Effector memory CD8-positive, alpha-beta T cell (primary cell): ENCODE measurements at regions not wholly inside any gene's neighbourhood (a gene's known extent, or its start where the extent isn't known, plus 50 kb on each side); places are given as distances from the start of the nearest gene placed in this dataset.
"Not testable (repeated sequence)": the region's sequence is repeated elsewhere in the genome, so short reads cannot be mapped to it uniquely, and the experiment has no call there.

Source experiments
- ATAC-seq: fragments of 150-1000 bp; cut with Tn5 transposase; replicated peaks from 2 replicates; pipeline ENCODE4 v1.10.0; 2021; ENCODE audit warnings: mild to moderate bottlenecking, moderate library complexity
- DNase-seq, 3 experiments: peaks; one replicate each; pipeline ENCODE4 v3.0.0; 2021
- H3K27ac Mint-ChIP-seq, 2 donors: one replicate each; pipeline ENCODE4 v1.8.0; 2022; ENCODE audit warnings: mild to moderate bottlenecking in 2 of 2, mixed read lengths in 2 of 2, moderate library complexity in 2 of 2
- H3K27me3 Mint-ChIP-seq, 2 donors: one replicate each; pipeline ENCODE4 v1.8.0; 2022; ENCODE audit warnings: mixed read lengths in 2 of 2
- H3K36me3 Mint-ChIP-seq: one replicate; pipeline ENCODE4 v1.8.0; 2022; ENCODE audit warnings: mild to moderate bottlenecking, moderate library complexity, mixed read lengths; ENCODE audit not compliant: insufficient read depth
- H3K4me1 Mint-ChIP-seq, 2 donors: one replicate each; pipeline ENCODE4 v1.8.0; 2022; ENCODE audit warnings: low read depth in 2 of 2, mixed read lengths in 2 of 2
- H3K4me3 Mint-ChIP-seq, 2 donors: one replicate each; pipeline ENCODE4 v1.8.0; 2022; ENCODE audit warnings: mild to moderate bottlenecking in 2 of 2, mixed read lengths in 2 of 2, moderate library complexity in 2 of 2
- H3K9me3 Mint-ChIP-seq, 2 donors: one replicate each; pipeline ENCODE4 v1.8.0; 2022; ENCODE audit warnings: mixed read lengths in 2 of 2

DNA sequence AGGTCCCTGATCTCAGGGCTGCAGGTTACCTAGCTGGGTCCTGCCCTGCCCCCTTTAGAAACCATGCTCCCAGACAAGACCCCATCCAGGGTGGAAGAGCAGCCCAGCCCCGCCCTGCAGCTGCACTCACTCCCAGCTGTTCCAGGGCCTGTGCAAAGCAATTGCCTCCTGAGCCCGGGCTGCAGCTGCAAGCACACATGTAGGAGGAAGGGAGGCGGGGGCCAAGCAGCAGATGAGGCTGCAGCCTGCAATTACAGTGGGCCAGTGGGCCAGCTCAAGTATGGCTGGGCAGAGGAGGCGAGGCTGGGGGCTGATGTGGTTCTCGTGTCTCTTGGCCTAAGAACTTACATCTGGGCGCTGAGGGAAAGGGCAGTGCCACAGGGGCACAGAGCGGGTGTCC, 65.4 kb upstream of the TUBA3E start:
- Mint-ChIP-seq H3K4me1 (no peaks in the 10 kb centered on the region), H3K36me3 (peaks cover 4% of the 10 kb centered on the region), H3K9me3 (no peaks in the 10 kb centered on the region), H3K27me3 (peaks cover 54 to 81% of the 10 kb centered on the region in 2 donors), H3K4me3 (no peak overlapping the region), H3K27ac (no peak overlapping the region)
- ATAC-seq (no peak), DNase-seq (no peak)

DNA sequence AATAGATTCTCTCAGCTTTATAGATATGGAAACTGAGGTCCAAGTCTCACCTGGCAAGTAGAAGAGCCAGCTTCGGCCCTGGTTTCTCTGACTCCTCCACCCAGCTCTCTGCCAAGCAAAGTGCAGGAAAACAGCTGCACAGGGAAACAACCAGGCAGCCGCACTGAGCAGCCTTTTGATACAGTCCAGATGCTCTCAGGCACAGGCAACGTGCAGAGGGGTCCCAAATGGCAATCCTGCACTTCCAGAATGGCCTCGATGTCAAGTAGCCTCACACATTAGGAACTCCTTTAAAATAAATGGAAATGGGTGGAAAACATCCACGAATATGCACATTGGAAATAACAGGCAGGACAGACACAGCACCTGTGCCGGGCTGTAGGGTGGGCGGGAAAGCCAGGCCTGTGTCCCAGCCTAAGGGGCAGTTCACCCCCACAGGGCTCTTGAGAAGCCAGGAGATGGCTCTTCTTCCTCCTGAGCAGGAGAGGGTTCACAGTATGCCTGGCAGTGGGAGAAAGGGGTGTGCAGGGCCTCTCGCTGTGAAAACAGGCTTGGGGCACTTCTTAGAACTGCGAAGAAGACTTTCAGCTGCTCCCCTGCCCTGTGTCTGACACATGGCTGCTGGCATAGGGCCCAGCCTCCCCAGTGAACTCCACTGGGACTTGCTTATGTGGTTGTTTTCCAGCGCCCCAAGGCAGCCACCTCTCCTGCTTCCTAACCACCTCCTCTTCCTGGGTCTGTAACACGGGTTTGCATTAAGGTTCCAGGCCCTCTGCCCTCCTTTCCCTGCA, 63.9 kb upstream of the TUBA3E start:
- no peaks in the 10 kb centered on the region for H3K9me3 Mint-ChIP-seq
- no peaks in the 10 kb centered on the region for H3K4me1 Mint-ChIP-seq
- peaks cover 50 to 75% of the 10 kb centered on the region in 2 donors for H3K27me3 Mint-ChIP-seq
- H3K27ac Mint-ChIP-seq: no peak overlapping the region
- no peak for DNase-seq
- no peak overlapping the region for H3K4me3 Mint-ChIP-seq
- ATAC-seq: no peak
- H3K36me3 Mint-ChIP-seq: peaks cover 3% of the 10 kb centered on the region

DNA sequence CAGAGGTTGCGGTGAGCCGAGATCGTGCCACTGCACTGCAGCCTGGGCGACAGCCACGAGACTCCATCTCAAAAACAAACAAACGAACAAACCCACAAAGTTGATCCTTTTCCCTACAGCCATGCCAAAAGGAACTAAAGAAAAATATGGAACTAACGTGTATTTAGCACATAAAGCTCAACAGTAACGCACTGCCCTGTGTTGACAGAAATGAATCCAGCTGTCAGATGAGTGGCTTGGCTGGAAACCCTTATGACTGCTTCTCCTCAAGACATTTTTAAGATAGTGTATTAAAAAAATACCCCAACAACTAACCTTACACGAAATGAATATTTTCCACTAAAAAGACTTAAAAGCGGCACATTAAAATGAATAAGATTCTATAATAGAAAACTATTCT, 62.9 kb upstream of the TUBA3E start:
- no peak overlapping the region for H3K4me3 Mint-ChIP-seq
- ATAC-seq (no peak), DNase-seq (no peak)
- no peaks in the 10 kb centered on the region for H3K9me3 Mint-ChIP-seq
- peaks cover 46 to 69% of the 10 kb centered on the region in 2 donors for H3K27me3 Mint-ChIP-seq
- no peak overlapping the region for H3K27ac Mint-ChIP-seq
- H3K36me3 Mint-ChIP-seq: no peaks in the 10 kb centered on the region
- H3K4me1 Mint-ChIP-seq: no peaks in the 10 kb centered on the region

- ATAC-seq (no peak), DNase-seq (no peak)
- no peak overlapping the region for H3K4me3 Mint-ChIP-seq
- no peak overlapping the region for H3K27ac Mint-ChIP-seq
- H3K36me3 Mint-ChIP-seq: no peaks in the 10 kb centered on the region
- H3K27me3 Mint-ChIP-seq: peaks cover 50 to 65% of the 10 kb centered on the region in 2 donors
- H3K4me1 Mint-ChIP-seq: no peaks in the 10 kb centered on the region
- H3K9me3 Mint-ChIP-seq: no peaks in the 10 kb centered on the region
Measured at GRCh38 chr2:130259594-130259993, 61.4 kb upstream of the TUBA3E start.

- no peak for DNase-seq
- ATAC-seq: no peak
- Mint-ChIP-seq H3K36me3 (no peaks in the 10 kb centered on the region), H3K27ac (no peak overlapping the region), H3K4me3 (no peak overlapping the region), H3K9me3 (no peaks in the 10 kb centered on the region), H3K4me1 (no peaks in the 10 kb centered on the region), H3K27me3 (peaks cover 41 to 59% of the 10 kb centered on the region in 2 donors)
Measured at GRCh38 chr2:130258356-130258755, 60.1 kb upstream of the TUBA3E start.

DNA sequence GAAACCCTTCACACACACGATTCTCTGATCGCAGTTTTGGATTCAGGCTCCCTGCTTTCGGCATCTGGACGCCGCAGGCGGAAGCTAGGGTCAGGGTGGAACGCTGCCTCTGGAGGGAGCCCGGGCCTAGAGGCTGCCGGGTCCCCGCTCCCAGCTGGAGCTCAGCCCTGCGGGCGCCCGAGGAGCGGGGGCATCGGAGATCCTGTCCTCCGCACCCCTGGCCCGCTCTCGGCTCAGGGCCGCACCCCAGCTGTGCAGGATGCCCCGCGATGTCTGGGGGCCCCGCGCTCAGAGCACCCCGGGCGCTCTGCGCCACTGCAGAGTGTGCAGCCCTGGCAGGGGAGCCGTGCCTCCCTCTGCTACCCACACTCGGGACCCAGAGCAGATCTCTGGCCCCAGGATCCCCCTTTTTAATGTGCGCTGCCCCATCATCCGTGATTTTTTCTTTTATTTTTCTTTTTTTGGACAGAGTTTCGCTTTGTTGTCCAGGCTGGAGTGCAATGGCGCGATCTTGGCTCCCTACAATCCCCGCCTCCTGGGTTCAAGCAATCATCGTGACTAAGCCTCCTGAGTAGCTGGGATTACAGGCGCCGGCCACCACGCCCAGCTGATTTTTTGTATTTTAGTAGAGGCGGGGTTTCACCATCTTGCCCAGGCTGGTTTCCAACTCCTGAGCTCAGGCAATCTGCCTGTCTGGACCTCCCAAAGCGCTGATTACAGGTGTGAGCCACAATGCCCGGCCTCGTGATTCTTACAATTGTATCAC, 54.8 kb upstream of the TUBA3E start:
- DNase-seq (no peak), ATAC-seq (no peak)
- Mint-ChIP-seq H3K9me3 (no peaks in the 10 kb centered on the region), H3K4me3 (no peak overlapping the region), H3K36me3 (no peaks in the 10 kb centered on the region), H3K27me3 (peaks cover 52 to 57% of the 10 kb centered on the region in 2 donors), H3K4me1 (no peaks in the 10 kb centered on the region), H3K27ac (no peak overlapping the region)

DNA sequence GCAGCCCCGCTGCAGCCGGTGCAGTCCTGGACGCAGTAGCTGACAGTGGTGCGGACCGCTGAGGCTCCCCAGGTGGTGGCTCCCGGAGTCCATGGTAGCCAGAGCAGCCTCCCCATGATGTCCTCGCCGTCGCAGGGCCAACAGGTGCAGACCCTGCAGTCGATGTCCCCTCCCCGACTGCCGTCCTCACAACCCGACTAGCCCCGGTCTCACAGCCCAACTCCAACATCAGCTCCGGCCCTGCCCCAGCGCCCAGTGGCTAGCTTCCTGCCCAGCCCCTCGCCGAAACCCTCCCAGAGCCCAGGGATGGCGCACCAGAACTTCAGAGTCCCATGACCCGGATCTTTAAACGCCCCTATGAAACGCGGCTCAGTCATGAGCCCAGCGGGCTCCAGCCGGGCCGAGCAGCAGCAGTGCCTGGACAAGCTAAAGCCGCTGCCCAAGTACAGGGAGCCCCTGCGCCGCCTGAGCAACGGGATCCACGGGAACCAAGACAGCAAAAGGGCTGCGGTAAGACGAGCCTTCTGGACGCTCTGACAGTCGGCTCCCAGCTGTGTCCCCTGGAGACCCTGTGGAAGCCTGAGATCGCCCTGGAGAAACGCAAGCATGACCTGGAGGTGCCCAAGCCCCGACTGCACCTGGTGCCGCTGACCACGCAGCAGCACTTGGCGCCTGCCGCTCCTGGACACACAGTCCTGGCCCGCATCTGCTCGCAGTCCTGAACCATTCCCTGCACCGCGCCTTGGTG, 53.8 kb upstream of the TUBA3E start:
- Mint-ChIP-seq H3K36me3 (no peaks in the 10 kb centered on the region), H3K27ac (no peak overlapping the region), H3K9me3 (no peaks in the 10 kb centered on the region), H3K4me1 (no peaks in the 10 kb centered on the region), H3K4me3 (no peak overlapping the region), H3K27me3 (peaks cover 54 to 66% of the 10 kb centered on the region in 2 donors)
- ATAC-seq (no peak), DNase-seq (no peak)

GRCh38 chr2:130251535-130251872, 53.3 kb upstream of the TUBA3E start:
- Mint-ChIP-seq H3K4me3 (no peak overlapping the region), H3K9me3 (no peaks in the 10 kb centered on the region), H3K4me1 (no peaks in the 10 kb centered on the region), H3K27me3 (peaks cover 58 to 71% of the 10 kb centered on the region in 2 donors), H3K36me3 (no peaks in the 10 kb centered on the region), H3K27ac (no peak overlapping the region)
- no peak for DNase-seq
- no peak for ATAC-seq

- H3K27ac Mint-ChIP-seq, H3K36me3 Mint-ChIP-seq, ATAC-seq, DNase-seq, H3K9me3 Mint-ChIP-seq, H3K4me3 Mint-ChIP-seq, H3K4me1 Mint-ChIP-seq: not testable (repeated sequence)
- H3K27me3 Mint-ChIP-seq: peaks cover 58 to 77% of the 10 kb centered on the region in 2 donors
Measured at GRCh38 chr2:130248355-130248754, 50.1 kb upstream of the TUBA3E start.
